SH-SY5Y (cell line): ENCODE measurements at regions not wholly inside any gene's neighbourhood (a gene's known extent, or its start where the extent isn't known, plus 50 kb on each side); places are given as distances from the start of the nearest gene placed in this dataset.

Source experiments
- GATA2 ChIP-seq: IDR thresholded peaks from 2 replicates; pipeline ENCODE4 v1.6.1; 2011; ENCODE audit warnings: mild to moderate bottlenecking, low read depth, low read length
- GATA3 ChIP-seq: IDR thresholded peaks from 2 replicates; pipeline ENCODE4 v1.6.1; 2011; ENCODE audit warnings: low read depth, mild to moderate bottlenecking, low read length, moderate library complexity

- TF ChIP-seq GATA3 (no peak), GATA2 (no peak)
These were observed 177.9 kb upstream of the SH3BP4 start for GRCh38 chr2:234773764-234774409.

GRCh38 chr2:234773129-234773528, 178.7 kb upstream of the SH3BP4 start:
- TF ChIP-seq GATA3: no peak
- TF ChIP-seq GATA2: no peak

GRCh38 chr2:234772733-234773060, 179.1 kb upstream of the SH3BP4 start:
- TF ChIP-seq GATA2: no peak
- no peak for TF ChIP-seq GATA3

- TF ChIP-seq GATA3: no peak
- TF ChIP-seq GATA2: no peak
These were observed 179.7 kb upstream of the SH3BP4 start for GRCh38 chr2:234771980-234772732.

GRCh38 chr2:234771176-234771575, 180.6 kb upstream of the SH3BP4 start:
- TF ChIP-seq GATA3 (no peak), GATA2 (no peak)

- TF ChIP-seq GATA2 (no peak), GATA3 (no peak)
These were observed 181.1 kb upstream of the SH3BP4 start for GRCh38 chr2:234770715-234771141.

- TF ChIP-seq GATA3 (no peak), GATA2 (0 out of 2 replicates have a peak, but pooled peaks have one; percentile 39)
These were observed 181.7 kb upstream of the SH3BP4 start for GRCh38 chr2:234770031-234770506.

- TF ChIP-seq GATA3: no peak
- TF ChIP-seq GATA2: no peak
These were observed 183.1 kb upstream of the SH3BP4 start for GRCh38 chr2:234768608-234769196.

GRCh38 chr2:234765279-234765678, 186.5 kb upstream of the SH3BP4 start:
- TF ChIP-seq GATA3: no peak
- TF ChIP-seq GATA2: no peak

- TF ChIP-seq GATA2: no peak
- no peak for TF ChIP-seq GATA3
These were observed 187.4 kb upstream of the SH3BP4 start for GRCh38 chr2:234764372-234764771.

- no peak for TF ChIP-seq GATA2
- no peak for TF ChIP-seq GATA3
These were observed 188.6 kb upstream of the SH3BP4 start for GRCh38 chr2:234763002-234763873.

GRCh38 chr2:234761910-234762309, 189.9 kb upstream of the SH3BP4 start:
- TF ChIP-seq GATA3 (no peak), GATA2 (peak; percentile 30; the same call in 1 of the 2 replicates)

GRCh38 chr2:234754126-234754525, 197.7 kb upstream of the SH3BP4 start:
- TF ChIP-seq GATA3: no peak
- no peak for TF ChIP-seq GATA2

- TF ChIP-seq GATA3 (no peak), GATA2 (no peak)
These were observed 198.1 kb upstream of the SH3BP4 start for GRCh38 chr2:234753701-234754100.
